ENCODE measurements at regions not wholly inside any gene's neighbourhood (a gene's known extent, or its start where the extent isn't known, plus 50 kb on each side); places are given as distances from the start of the nearest gene placed in this dataset.

DNA sequence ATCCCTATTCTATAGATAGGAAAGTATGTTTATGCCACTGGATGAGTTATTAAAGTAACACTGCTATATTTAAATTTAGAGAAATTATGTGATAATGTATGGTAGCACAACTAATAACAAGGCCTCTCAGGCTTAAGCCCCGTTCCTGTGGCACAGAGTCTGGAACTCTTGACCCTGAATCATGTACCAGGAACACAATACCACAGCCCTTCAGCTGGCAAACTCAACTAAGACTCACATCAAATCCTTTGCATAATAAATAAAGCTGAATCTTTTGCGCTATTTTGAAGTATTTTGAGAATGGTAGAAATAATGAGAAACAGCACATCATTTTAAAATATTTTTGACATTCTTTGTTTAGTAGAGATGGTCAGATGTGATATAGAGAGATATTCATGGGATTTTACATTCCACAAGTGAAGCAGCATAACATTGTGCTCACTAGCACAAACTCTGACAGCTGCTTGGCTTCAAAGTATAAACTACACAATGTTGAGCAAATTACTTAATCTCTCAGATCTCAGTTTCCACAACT lies 478.4 kb upstream of the FAM241A start:
- Histone ChIP-seq H3K27me3 (no peaks in the 10 kb centered on the region), H3K4me3 (no peak overlapping the region), H3K9me3 (replicated peaks in 1 of 3) (no peaks in the 10 kb centered on the region), H3K27ac (no peak overlapping the region), H3K4me1 (replicated peaks in 1 of 2) (no peaks in the 10 kb centered on the region), H3K36me3 (replicated peaks in 1 of 2) (no peaks in the 10 kb centered on the region)
- TF ChIP-seq CTCF (IDR thresholded peaks at IDR 0.05) (no peak), POLR2A (IDR thresholded peaks at IDR 0.05) (no peak)
- 80 to 94% (median 87%) methylated on average over 2 of the region's 2 CpGs for WGBS, 4 donors
- intact Hi-C loops (cut with DNase I), result no loop called here
- no peak for DNase-seq

DNA sequence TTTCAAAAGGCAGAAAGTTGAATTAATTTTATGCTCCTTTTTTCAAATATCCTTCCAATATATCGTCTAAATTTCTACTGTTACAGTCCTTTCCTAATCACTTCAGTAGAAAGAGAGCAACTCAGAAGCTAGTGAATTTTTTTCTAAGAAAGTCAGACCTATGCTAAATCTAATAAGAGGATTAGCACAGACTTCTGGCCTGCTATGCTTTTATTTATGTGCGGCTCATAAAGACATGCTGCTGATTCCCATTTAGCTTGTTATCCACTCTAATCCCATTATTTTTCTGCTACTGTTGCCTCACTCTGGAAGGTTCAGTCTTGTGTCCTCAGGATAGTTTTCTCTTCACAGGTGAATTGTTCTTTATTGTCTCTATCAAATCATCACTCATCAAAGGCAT lies 473.5 kb upstream of the FAM241A start:
- H3K4me1 ChIP-seq (replicated peaks in 1 of 2), result no peaks in the 10 kb centered on the region
- DNase-seq, result no peak
- no peak overlapping the region for H3K4me3 ChIP-seq
- no peaks in the 10 kb centered on the region for H3K36me3 ChIP-seq (replicated peaks in 1 of 2)
- TF ChIP-seq POLR2A (IDR thresholded peaks at IDR 0.05) (no peak), CTCF (IDR thresholded peaks at IDR 0.05) (no peak)
- intact Hi-C loops (cut with DNase I), result no loop called here
- no peaks in the 10 kb centered on the region for H3K9me3 ChIP-seq (replicated peaks in 1 of 3)
- no peaks in the 10 kb centered on the region for H3K27me3 ChIP-seq
- no peak overlapping the region for H3K27ac ChIP-seq
- 64 to 74% (median 66%) methylated on average over 2 of the region's 2 CpGs for WGBS, 4 donors

DNA sequence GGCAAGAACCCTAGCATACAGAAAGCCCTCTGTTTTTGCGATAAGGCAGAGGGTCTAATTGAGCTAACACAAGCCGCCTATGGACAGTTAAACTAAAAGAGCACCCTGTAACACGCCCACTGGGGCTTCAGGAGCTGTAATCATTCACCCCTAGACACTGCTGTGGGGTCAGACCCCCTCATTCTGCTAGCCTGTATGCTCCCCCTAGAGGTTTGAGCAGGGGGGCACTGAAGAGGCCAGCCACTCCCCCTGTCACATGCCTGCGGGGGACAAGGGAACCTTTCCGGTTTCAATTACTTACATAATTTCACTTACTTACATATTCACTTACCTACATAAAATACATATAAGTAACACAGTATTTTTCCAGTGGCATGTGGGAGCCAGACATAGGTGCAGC lies 469.5 kb upstream of the FAM241A start:
- intact Hi-C loops (cut with DNase I), result no loop called here
- TF ChIP-seq POLR2A (IDR thresholded peaks at IDR 0.05) (no peak), CTCF (IDR thresholded peaks at IDR 0.05) (no peak)
- Histone ChIP-seq H3K4me1 (replicated peaks in 1 of 2) (no peaks in the 10 kb centered on the region), H3K36me3 (replicated peaks in 1 of 2) (no peaks in the 10 kb centered on the region), H3K9me3 (replicated peaks in 1 of 3) (no peaks in the 10 kb centered on the region), H3K27me3 (no peaks in the 10 kb centered on the region), H3K27ac (no peak overlapping the region), H3K4me3 (no peak overlapping the region)
- 91 to 96% (median 95%) methylated on average over 4 to 5 of the region's 5 CpGs for WGBS, 4 donors
- DNase-seq, result no peak

- no peak for DNase-seq
- H3K4me1 ChIP-seq (replicated peaks in 1 of 2), result no peaks in the 10 kb centered on the region
- intact Hi-C loops (cut with DNase I), result no loop called here
- TF ChIP-seq POLR2A (IDR thresholded peaks at IDR 0.05) (no peak), CTCF (IDR thresholded peaks at IDR 0.05) (no peak)
- no peaks in the 10 kb centered on the region for H3K36me3 ChIP-seq (replicated peaks in 1 of 2)
- no peaks in the 10 kb centered on the region for H3K9me3 ChIP-seq (replicated peaks in 1 of 3)
- no peak overlapping the region for H3K4me3 ChIP-seq
- no peaks in the 10 kb centered on the region for H3K27me3 ChIP-seq
- H3K27ac ChIP-seq, result no peak overlapping the region
These were observed 468.7 kb upstream of the FAM241A start for GRCh38 chr4:111676533-111676932.
